H1 (cell line): ENCODE measurements at regions not wholly inside any gene's neighbourhood (a gene's known extent, or its start where the extent isn't known, plus 50 kb on each side); places are given as distances from the start of the nearest gene placed in this dataset.
A peak's percentile ranks its signal among the peaks of the same experiment; 100 is the strongest.

Experiments
- CTCF ChIA-PET: fragments of 300-600 bp; sonication (Branson Sonifier 250); formaldehyde crosslinking; loops from one replicate; lab custom pipeline; 2021; ENCODE audit not compliant: partially characterized antibody; lab: Charles Lee
- POLR2A ChIA-PET: fragments of 300-600 bp; sonication (Branson Sonifier 250); formaldehyde crosslinking; loops from one replicate; lab custom pipeline; 2021; ENCODE audit warnings: inconsistent platforms; ENCODE audit not compliant: partially characterized antibody; lab: Charles Lee
- DNase-seq, 2 experiments: peaks; one replicate each; pipeline versions ENCODE4 v3.0.0 to v3.0.0-alpha.2; 2010 to 2022; ENCODE audit warnings: low spot score in 2 of 2, low read depth in 1 of 2, mixed read lengths in 1 of 2
- FAIRE-seq: peaks from 2 replicates; lab custom pipeline; 2011; peaks lifted over from hg19 to GRCh38; lab: Jason Lieb, UNC
- H2AFZ ChIP-seq: 2 replicates; pipeline ENCODE4 v1.8.1; 2012; ENCODE audit warnings: low read length, inconsistent platforms
- H2AK5ac ChIP-seq: 2 replicates; pipeline ENCODE4 v1.6.1; 2013; ENCODE audit warnings: low read depth, low read length
- H2BK120ac ChIP-seq: replicated peaks from 2 replicates; pipeline ENCODE3; 2013; ENCODE audit warnings: low read depth, low read length, inconsistent platforms
- H2BK12ac ChIP-seq: 2 replicates; pipeline ENCODE4 v1.6.1; 2013; ENCODE audit warnings: low read depth, low read length
- H2BK15ac ChIP-seq: 2 replicates; pipeline ENCODE4 v1.6.1; 2013; ENCODE audit warnings: low read length
- H2BK20ac ChIP-seq: 2 replicates; pipeline ENCODE4 v1.6.1; 2013; ENCODE audit warnings: low read length
- H2BK5ac ChIP-seq: 2 replicates; pipeline ENCODE4 v1.6.1; 2013; ENCODE audit warnings: low read depth, low read length
- H3K14ac ChIP-seq: 2 replicates; pipeline ENCODE4 v1.6.1; 2013; ENCODE audit warnings: inconsistent platforms; ENCODE audit not compliant: insufficient read length
- H3K18ac ChIP-seq: 2 replicates; pipeline ENCODE4 v1.6.1; 2013; ENCODE audit warnings: low read length; ENCODE audit errors: extremely low read depth
- H3K23ac ChIP-seq: 2 replicates; pipeline ENCODE4 v1.6.1; 2013; ENCODE audit warnings: inconsistent platforms; ENCODE audit not compliant: insufficient read length
- H3K23me2 ChIP-seq: 2 replicates; pipeline ENCODE4 v1.6.1; 2013; ENCODE audit warnings: low read depth, low read length
- H3K27ac ChIP-seq: 2 replicates; pipeline ENCODE4 v1.6.1; 2011; ENCODE audit warnings: low read depth, low read length, inconsistent platforms
- H3K27me3 ChIP-seq, 4 experiments: replicated peaks in 1 of 4; 1 replicate in 1 of 4; 2 replicates in 3 of 4; pipeline versions ENCODE4 v1.6.1 to v1.8.1; 2011 to 2013; ENCODE audit warnings: low read length in 3 of 4, mild to moderate bottlenecking in 3 of 4, inconsistent platforms in 2 of 4, mixed read lengths in 2 of 4, moderate library complexity in 1 of 4; ENCODE audit not compliant: control insufficient read depth in 3 of 4, insufficient read depth in 3 of 4; ENCODE audit errors: extremely low read depth in 1 of 4
- H3K36me3 ChIP-seq, 4 experiments: 2 replicates each; pipeline versions ENCODE4 v1.6.1 to v1.8.1; 2011 to 2013; ENCODE audit warnings: mild to moderate bottlenecking in 4 of 4, low read length in 3 of 4, moderate library complexity in 2 of 4, control low read depth in 1 of 4, inconsistent platforms in 1 of 4; ENCODE audit not compliant: insufficient read depth in 4 of 4, control insufficient read depth in 2 of 4
- H3K4ac ChIP-seq: replicated peaks from 2 replicates; pipeline ENCODE3; 2013; ENCODE audit warnings: low read length, low read depth, mixed read lengths, inconsistent platforms; ENCODE audit not compliant: insufficient read length
- H3K4me1 ChIP-seq, 4 experiments: replicated peaks in 1 of 4; 1 replicate in 1 of 4; 2 replicates in 3 of 4; pipeline versions ENCODE4 v1.6.1 to v1.8.1; 2011 to 2013; ENCODE audit warnings: low read length in 3 of 4, inconsistent platforms in 2 of 4, mixed read lengths in 1 of 4; ENCODE audit not compliant: insufficient read depth in 4 of 4, control insufficient read depth in 3 of 4
- H3K4me2 ChIP-seq, 2 experiments: 2 replicates each; pipeline versions ENCODE4 v1.6.1 to v1.8.1; 2011 to 2013; ENCODE audit warnings: low read depth in 2 of 2, low read length in 2 of 2, control low read depth in 1 of 2, inconsistent platforms in 1 of 2, mild to moderate bottlenecking in 1 of 2; ENCODE audit not compliant: insufficient read depth in 1 of 2
- H3K4me3 ChIP-seq, 4 experiments: fragments of 200-600, 300-600 bp in 1 of 4; sonication (generic), shearing (Covaris generic), sonication (Bioruptor Twin) in 1 of 4; 2 replicates each; pipeline versions ENCODE4 v1.5.1 to v1.8.1; 2011 to 2016; ENCODE audit warnings: low read length in 4 of 4, low read depth in 3 of 4, control low read depth in 2 of 4, inconsistent platforms in 2 of 4, mild to moderate bottlenecking in 2 of 4, mixed read lengths in 1 of 4, moderate library complexity in 1 of 4; ENCODE audit not compliant: insufficient read depth in 2 of 4; ENCODE audit errors: extremely low read depth in 1 of 4
- H3K56ac ChIP-seq: replicated peaks from 2 replicates; pipeline ENCODE3; 2013; ENCODE audit warnings: low read depth, mild to moderate bottlenecking, mixed read lengths, low read length, inconsistent platforms; ENCODE audit not compliant: insufficient read length
- H3K79me1 ChIP-seq: 2 replicates; pipeline ENCODE4 v1.6.1; 2013; ENCODE audit warnings: low read depth, low read length, control low read depth
- H3K79me2 ChIP-seq, 2 experiments: 2 replicates each; pipeline versions ENCODE4 v1.6.1 to v1.8.1; 2012 to 2013; ENCODE audit warnings: low read length in 2 of 2, mild to moderate bottlenecking in 2 of 2, inconsistent platforms in 1 of 2; ENCODE audit not compliant: insufficient read depth in 2 of 2, control insufficient read depth in 1 of 2
- H3K9ac ChIP-seq, 4 experiments: replicated peaks in 1 of 4; 1 replicate in 1 of 4; 2 replicates in 3 of 4; pipeline versions ENCODE4 v1.6.1 to v1.8.1; 2011 to 2013; ENCODE audit warnings: low read depth in 3 of 4, low read length in 3 of 4, control low read depth in 2 of 4, mild to moderate bottlenecking in 2 of 4, moderate library complexity in 2 of 4, inconsistent platforms in 1 of 4; ENCODE audit errors: extremely low read depth in 1 of 4
- H3K9me3 ChIP-seq, 2 experiments: 2 replicates each; pipeline versions ENCODE4 v1.6.1 to v1.8.1; 2012 to 2013; ENCODE audit warnings: mild to moderate bottlenecking in 2 of 2, moderate library complexity in 2 of 2, control low read depth in 1 of 2, inconsistent platforms in 1 of 2, low read depth in 1 of 2, low read length in 1 of 2, mixed read lengths in 1 of 2; ENCODE audit not compliant: insufficient read depth in 2 of 2
- H4K20me1 ChIP-seq, 2 experiments: replicated peaks in 1 of 2; 2 replicates each; pipeline versions ENCODE3 to v1.8.1; 2011 to 2013; ENCODE audit warnings: inconsistent platforms in 2 of 2, low read length in 2 of 2, mild to moderate bottlenecking in 1 of 2; ENCODE audit not compliant: insufficient read depth in 2 of 2, control insufficient read depth in 1 of 2
- H4K5ac ChIP-seq: 2 replicates; pipeline ENCODE4 v1.6.1; 2013; ENCODE audit warnings: low read length, low read depth, mixed read lengths, inconsistent platforms; ENCODE audit not compliant: insufficient read length
- H4K8ac ChIP-seq: 2 replicates; pipeline ENCODE4 v1.8.0; 2013; ENCODE audit warnings: mild to moderate bottlenecking, moderate library complexity, low read length, inconsistent platforms; ENCODE audit not compliant: insufficient read depth; ENCODE audit errors: extremely low read depth
- H4K91ac ChIP-seq: replicated peaks from 2 replicates; pipeline ENCODE3; 2013; ENCODE audit warnings: low read length, mixed read lengths, inconsistent platforms; ENCODE audit not compliant: insufficient read length
- EZH2 ChIP-seq: fragments of 200-600 bp; sonication (generic); IDR thresholded peaks from 2 replicates; pipeline ENCODE4 v1.7.1; 2012; ENCODE audit warnings: low read depth, mild to moderate bottlenecking, moderate library complexity, low read length, inconsistent platforms; ENCODE audit not compliant: severe bottlenecking
- RAD21 ChIP-seq, 2 experiments: IDR thresholded peaks in 1 of 2; conservative IDR thresholded peaks in 1 of 2; 2 replicates each; pipeline ENCODE4 v1.6.1; 2011; ENCODE audit warnings: low read depth in 2 of 2, low read length in 2 of 2, improper control_type of control experiment in 1 of 2, inconsistent platforms in 1 of 2, mild to moderate bottlenecking in 1 of 2, moderate library complexity in 1 of 2
- SAP30 ChIP-seq: fragments of 300-600 bp; sonication (generic); IDR thresholded peaks from 2 replicates; pipeline ENCODE4 v1.7.1; 2012; ENCODE audit warnings: low read length, moderate library complexity, mild to moderate bottlenecking, inconsistent platforms; ENCODE audit not compliant: insufficient read depth, insufficient replicate concordance
- SP1 ChIP-seq: IDR thresholded peaks from 2 replicates; pipeline ENCODE4 v1.6.1; 2011; ENCODE audit warnings: low read depth, low read length
- whole genome bisulfite sequencing, 2 experiments: shearing (Covaris generic) in 1 of 2; methylation state at CpG; one replicate each; pipeline versions ENCODE4 v1.1.6 to v1.1.7; 2013 to 2015; ENCODE audit warnings: low lambda C conversion rate in 2 of 2, mixed read lengths in 2 of 2, inconsistent platforms in 1 of 2, low coverage in 1 of 2, missing lambda C conversion rate in 1 of 2; ENCODE audit not compliant: insufficient replicate concordance in 2 of 2, insufficient coverage in 1 of 2, insufficient read length in 1 of 2; ENCODE audit errors: extremely low coverage in 1 of 2, missing lambda C conversion rate in 1 of 2; 5-methylcytosine and 5-hydroxymethylcytosine counted together
- TF ChIP-seq, protein P1 (sequence below), 3 experiments: IDR thresholded peaks; 1 replicate in 2 of 3; 2 replicates in 1 of 3; pipeline versions ENCODE4 v1.5.1 to v1.6.1; 2011; ENCODE audit warnings: low read length in 3 of 3, mild to moderate bottlenecking in 3 of 3, inconsistent platforms in 2 of 3, low read depth in 1 of 3, moderate library complexity in 1 of 3; ENCODE audit not compliant: insufficient read depth in 1 of 3; ENCODE audit errors: control extremely low read depth in 1 of 3

DNA sequence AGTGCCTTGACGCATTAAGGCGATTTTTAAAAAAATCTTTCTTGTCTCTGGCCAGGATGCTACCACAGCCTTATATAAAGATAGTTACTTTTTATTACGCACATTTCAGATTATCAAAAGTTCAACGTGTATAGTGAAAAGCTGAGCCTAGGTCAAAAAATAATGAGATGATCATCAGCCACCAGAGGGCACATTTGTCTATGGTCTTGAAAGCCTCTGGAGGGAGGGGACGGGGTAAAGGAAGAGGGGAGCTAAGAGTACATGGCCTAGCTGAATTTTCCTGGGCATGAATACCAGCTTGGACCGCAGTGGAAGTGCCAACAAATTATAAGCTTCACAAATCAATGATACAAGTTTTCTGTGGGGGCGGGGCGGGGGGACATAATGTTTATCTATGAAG is 285.9 kb upstream of the SMIM30 start:
- Histone ChIP-seq H4K20me1 (no peaks in the 10 kb centered on the region), H3K18ac (no peak overlapping the region), H3K4ac (no peak overlapping the region), H3K79me2 (no peaks in the 10 kb centered on the region), H3K27ac (no peak overlapping the region), H3K23ac (no peak overlapping the region), H2BK12ac (no peak overlapping the region), H2BK120ac (no peak overlapping the region), H4K5ac (no peak overlapping the region), H3K79me1 (no peaks in the 10 kb centered on the region), H2BK5ac (no peak overlapping the region), H4K8ac (no peak overlapping the region), H2AK5ac (no peak overlapping the region), H3K4me3 (no peak overlapping the region), H2AFZ (no peak overlapping the region), H3K23me2 (no peaks in the 10 kb centered on the region), H3K27me3 (no peaks in the 10 kb centered on the region), H3K4me2 (no peak overlapping the region), H3K4me1 (no peaks in the 10 kb centered on the region), H3K9ac (no peak overlapping the region), H3K14ac (no peak overlapping the region), H4K91ac (no peak overlapping the region), H3K9me3 (no peaks in the 10 kb centered on the region), H2BK20ac (no peak overlapping the region), H3K36me3 (no peaks in the 10 kb centered on the region), H3K56ac (no peak overlapping the region), H2BK15ac (no peak overlapping the region)
- FAIRE-seq (no peak), DNase-seq (peak in 1 of 2 experiments; percentile 13)
- WGBS, 2 experiments = 48% methylated on average over 8 of the region's 8 CpGs; no CpG with 5 or more reads in 1 of the 2 experiments
- TF ChIP-seq RAD21 (IDR thresholded peaks at IDR 0.05 in 1 of 2, conservative IDR thresholded peaks at IDR 0.05 in 1 of 2; ENCODE audit: low read depth in 2 of 2, low read length in 2 of 2) (peak; percentile 64 to 73), EZH2 (no peak), SP1 (no peak), SAP30 (no peak)
- TF ChIP-seq, protein P1, sequence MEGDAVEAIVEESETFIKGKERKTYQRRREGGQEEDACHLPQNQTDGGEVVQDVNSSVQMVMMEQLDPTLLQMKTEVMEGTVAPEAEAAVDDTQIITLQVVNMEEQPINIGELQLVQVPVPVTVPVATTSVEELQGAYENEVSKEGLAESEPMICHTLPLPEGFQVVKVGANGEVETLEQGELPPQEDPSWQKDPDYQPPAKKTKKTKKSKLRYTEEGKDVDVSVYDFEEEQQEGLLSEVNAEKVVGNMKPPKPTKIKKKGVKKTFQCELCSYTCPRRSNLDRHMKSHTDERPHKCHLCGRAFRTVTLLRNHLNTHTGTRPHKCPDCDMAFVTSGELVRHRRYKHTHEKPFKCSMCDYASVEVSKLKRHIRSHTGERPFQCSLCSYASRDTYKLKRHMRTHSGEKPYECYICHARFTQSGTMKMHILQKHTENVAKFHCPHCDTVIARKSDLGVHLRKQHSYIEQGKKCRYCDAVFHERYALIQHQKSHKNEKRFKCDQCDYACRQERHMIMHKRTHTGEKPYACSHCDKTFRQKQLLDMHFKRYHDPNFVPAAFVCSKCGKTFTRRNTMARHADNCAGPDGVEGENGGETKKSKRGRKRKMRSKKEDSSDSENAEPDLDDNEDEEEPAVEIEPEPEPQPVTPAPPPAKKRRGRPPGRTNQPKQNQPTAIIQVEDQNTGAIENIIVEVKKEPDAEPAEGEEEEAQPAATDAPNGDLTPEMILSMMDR (IDR thresholded peaks at IDR 0.05; ENCODE audit: control extremely low read depth in 1 of 3, insufficient read depth in 1 of 3, low read depth in 1 of 3, low read length in 3 of 3) = peak in 2 of 3 experiments; percentile 59 to 61; a peak in 3 of 4 replicates
- ChIA-PET POLR2A (no interaction called here), CTCF (interaction anchor here (0.6 to 4.4 kb wide), 30 partner anchors 9 to 746 kb away, joined by 3 to 37 read pairs (median 4); no protein-coding TSS in a partner anchor)
